Raji (cell line): ENCODE measurements at regions not wholly inside any gene's neighbourhood (a gene's known extent, or its start where the extent isn't known, plus 50 kb on each side); places are given as distances from the start of the nearest gene placed in this dataset.

Experiments
- POLR2A ChIP-seq: IDR thresholded peaks from 2 replicates; pipeline ENCODE4 v1.6.1; 2011; ENCODE audit warnings: low read depth, low read length, control low read depth; ENCODE audit not compliant: insufficient read depth

- no peak for TF ChIP-seq POLR2A
Observed at GRCh38 chr2:196318517-196319377, 147.4 kb upstream of the STK17B start.

GRCh38 chr2:196322973-196323810 lies 151.8 kb upstream of the STK17B start:
- no peak for TF ChIP-seq POLR2A

- no peak for TF ChIP-seq POLR2A
Observed at GRCh38 chr2:196324211-196324610, 152.8 kb upstream of the STK17B start.

- TF ChIP-seq POLR2A = no peak
Observed at GRCh38 chr2:196328088-196328680, 156.8 kb upstream of the STK17B start.

GRCh38 chr2:196329959-196330358 lies 158.6 kb upstream of the STK17B start:
- TF ChIP-seq POLR2A = no peak

GRCh38 chr2:196330645-196331044 lies 159.3 kb upstream of the STK17B start:
- TF ChIP-seq POLR2A = no peak

- no peak for TF ChIP-seq POLR2A
Observed at GRCh38 chr2:196331143-196331542, 159.8 kb upstream of the STK17B start.

GRCh38 chr2:196331851-196332250 lies 160.5 kb upstream of the STK17B start:
- no peak for TF ChIP-seq POLR2A

GRCh38 chr2:196333397-196333796 lies 162.0 kb upstream of the STK17B start:
- no peak for TF ChIP-seq POLR2A

GRCh38 chr2:196334710-196335109 lies 163.3 kb upstream of the STK17B start:
- no peak for TF ChIP-seq POLR2A

- no peak for TF ChIP-seq POLR2A
Observed at GRCh38 chr2:196335221-196335634, 163.8 kb upstream of the STK17B start.

- TF ChIP-seq POLR2A = no peak
Observed at GRCh38 chr2:196336207-196336606, 164.8 kb upstream of the STK17B start.

GRCh38 chr2:196336715-196337114 lies 165.3 kb upstream of the STK17B start:
- no peak for TF ChIP-seq POLR2A

GRCh38 chr2:196337208-196337953 lies 166.0 kb upstream of the STK17B start:
- TF ChIP-seq POLR2A = no peak

GRCh38 chr2:196338440-196338839 lies 167.1 kb upstream of the STK17B start:
- TF ChIP-seq POLR2A = no peak
